ENCODE measurements at regions not wholly inside any gene's neighbourhood (a gene's known extent, or its start where the extent isn't known, plus 50 kb on each side); places are given as distances from the start of the nearest gene placed in this dataset.

DNA sequence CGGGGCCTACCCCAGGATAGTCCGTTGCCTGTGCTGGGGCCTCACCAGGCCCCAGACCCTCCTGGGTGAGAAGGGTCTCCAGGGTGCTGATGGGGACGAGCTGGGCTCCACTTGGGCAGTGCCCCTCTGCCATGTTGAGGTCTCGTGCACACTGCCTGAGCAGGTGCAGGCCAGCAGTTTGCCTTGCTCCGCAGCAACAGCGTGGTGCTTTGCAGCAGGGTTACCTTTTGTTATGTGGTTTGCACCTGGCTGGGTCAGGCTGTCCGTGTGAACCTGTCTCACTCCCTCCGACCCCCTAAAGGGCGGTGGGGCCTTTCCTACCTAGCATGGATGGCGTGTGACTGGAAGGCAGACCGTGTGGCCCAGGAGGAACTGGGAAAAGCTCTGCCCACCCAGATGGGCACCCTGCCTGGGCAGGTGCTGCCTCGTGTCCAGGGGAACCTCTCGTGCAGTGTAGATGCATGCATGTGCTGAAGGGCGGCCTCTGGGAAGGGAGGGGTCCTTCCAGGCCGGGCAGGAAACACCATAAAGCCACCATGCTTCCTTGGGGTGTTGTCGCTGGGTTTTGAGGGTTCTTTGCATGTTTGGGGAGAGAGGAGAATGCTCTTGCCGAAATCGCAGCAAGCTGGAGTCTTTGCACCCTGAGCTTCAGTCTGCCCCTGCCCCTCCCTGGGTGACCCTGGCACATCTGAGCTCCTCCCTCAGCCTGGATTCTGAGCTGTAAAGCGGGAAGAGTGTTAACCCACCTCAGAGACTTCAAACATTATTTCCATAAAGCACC lies 75.4 kb upstream of the PPARA start:
- Histone ChIP-seq H3K9ac (ENCODE audit: low read length in 2 of 2) (peak overlapping the region; percentile 89 to 94), H3K36me3 (ENCODE audit: control insufficient read depth in 2 of 2, insufficient read depth in 2 of 2, low read length in 2 of 2) (no peaks in the 10 kb centered on the region), H3K9me3 (ENCODE audit: control insufficient read depth in 2 of 2, low read length in 2 of 2) (no peaks in the 10 kb centered on the region), H3K27me3 (ENCODE audit: control insufficient read depth in 1 of 2, insufficient read depth in 2 of 2, low read length in 2 of 2) (no peaks in the 10 kb centered on the region), H3K4me3 (ENCODE audit: low read length in 2 of 2) (peak overlapping the region; percentile 97 to 99), H3K4me1 (ENCODE audit: control insufficient read depth, insufficient read depth, low read length) (peaks cover 57% of the 10 kb centered on the region), H3K27ac (ENCODE audit: low read length) (peak overlapping the region; percentile 97)

DNA sequence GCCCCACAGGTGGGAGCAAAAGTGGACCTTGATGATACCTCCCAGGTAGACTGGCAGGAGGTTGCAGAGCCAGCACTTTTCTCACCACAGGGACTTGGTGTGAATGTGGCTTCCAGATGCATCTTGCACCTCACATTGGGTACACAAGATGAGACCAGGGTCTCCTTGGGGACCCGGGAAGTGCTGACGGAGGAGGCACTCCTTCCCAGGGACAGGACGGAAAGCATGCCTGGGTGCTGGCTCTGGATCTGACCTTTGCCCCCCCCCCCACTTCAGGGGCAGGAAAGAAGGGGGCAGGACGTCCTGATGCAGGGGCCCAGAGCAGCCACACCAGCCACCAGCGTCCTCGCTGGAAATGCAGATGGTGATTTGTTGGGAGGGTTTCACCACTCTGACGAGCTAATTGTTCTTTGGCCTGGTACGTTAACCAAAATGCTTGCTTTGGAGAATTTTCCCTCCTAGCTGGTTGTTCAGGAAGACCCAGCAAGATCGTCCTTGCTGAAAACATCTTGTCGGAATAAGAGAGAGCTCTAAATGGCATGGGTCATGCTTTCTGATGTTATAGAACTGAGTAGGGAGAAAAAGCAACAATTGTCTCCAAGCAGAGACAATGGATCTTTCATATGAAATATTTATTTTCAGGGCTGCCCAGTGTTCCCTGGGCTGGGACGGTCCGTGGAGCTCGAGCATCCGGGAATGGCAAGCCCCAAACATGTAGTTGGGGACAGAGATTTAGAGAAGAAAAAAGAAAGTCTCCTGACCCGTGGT lies 74.4 kb upstream of the PPARA start:
- peak overlapping the region; percentile 74 to 88 for H3K9ac ChIP-seq (ENCODE audit: low read length in 2 of 2)
- H3K27ac ChIP-seq (ENCODE audit: low read length): peak overlapping the region; percentile 97
- no peaks in the 10 kb centered on the region for H3K9me3 ChIP-seq (ENCODE audit: control insufficient read depth in 2 of 2, low read length in 2 of 2)
- H3K4me1 ChIP-seq (ENCODE audit: control insufficient read depth, insufficient read depth, low read length): peaks cover 65% of the 10 kb centered on the region
- no peaks in the 10 kb centered on the region for H3K27me3 ChIP-seq (ENCODE audit: control insufficient read depth in 1 of 2, insufficient read depth in 2 of 2, low read length in 2 of 2)
- H3K4me3 ChIP-seq (ENCODE audit: low read length in 2 of 2): peak overlapping the region; percentile 66 to 97
- no peaks in the 10 kb centered on the region for H3K36me3 ChIP-seq (ENCODE audit: control insufficient read depth in 2 of 2, insufficient read depth in 2 of 2, low read length in 2 of 2)

DNA sequence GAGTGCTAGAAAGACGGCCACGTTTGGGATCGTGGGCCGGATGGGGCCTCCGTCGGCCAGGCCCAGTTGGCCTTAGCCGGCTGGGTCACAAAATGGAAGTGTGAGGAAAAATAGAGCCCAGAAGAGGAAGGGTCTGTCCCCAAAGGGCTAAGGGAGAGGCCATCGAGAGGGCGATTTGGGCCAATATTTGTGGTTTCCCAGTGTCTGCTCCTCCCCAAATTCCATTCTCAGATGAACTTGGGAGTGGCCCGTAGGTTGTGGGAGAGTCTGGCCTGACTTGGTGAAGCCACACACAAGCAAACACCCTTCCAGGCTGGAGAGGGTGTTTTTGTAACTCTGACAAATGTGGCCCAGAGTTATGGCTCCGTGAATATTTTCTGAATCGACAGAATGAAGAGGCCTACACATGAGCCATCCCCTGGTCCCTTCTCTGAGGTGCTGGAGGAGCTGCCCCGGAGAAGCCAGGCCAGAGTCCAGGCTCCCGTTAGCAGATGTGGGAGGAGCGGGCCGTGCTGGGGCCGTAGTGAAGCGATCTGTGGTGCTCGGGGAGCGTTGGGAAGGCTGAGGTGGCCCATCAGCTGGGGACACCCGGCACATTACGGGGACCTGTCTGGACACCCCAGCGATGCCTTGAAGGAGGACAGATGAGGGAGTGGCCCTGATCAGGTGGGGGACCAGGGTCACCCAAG lies 73.5 kb upstream of the PPARA start:
- Histone ChIP-seq H3K27ac (ENCODE audit: low read length) (peak overlapping the region; percentile 97), H3K4me3 (ENCODE audit: low read length in 2 of 2) (peak overlapping the region; percentile 66 to 97), H3K9ac (ENCODE audit: low read length in 2 of 2) (peak overlapping the region; percentile 74 to 88), H3K9me3 (ENCODE audit: control insufficient read depth in 2 of 2, low read length in 2 of 2) (no peaks in the 10 kb centered on the region), H3K36me3 (ENCODE audit: control insufficient read depth in 2 of 2, insufficient read depth in 2 of 2, low read length in 2 of 2) (no peaks in the 10 kb centered on the region), H3K4me1 (ENCODE audit: control insufficient read depth, insufficient read depth, low read length) (peaks cover 74% of the 10 kb centered on the region), H3K27me3 (ENCODE audit: control insufficient read depth in 1 of 2, insufficient read depth in 2 of 2, low read length in 2 of 2) (no peaks in the 10 kb centered on the region)

DNA sequence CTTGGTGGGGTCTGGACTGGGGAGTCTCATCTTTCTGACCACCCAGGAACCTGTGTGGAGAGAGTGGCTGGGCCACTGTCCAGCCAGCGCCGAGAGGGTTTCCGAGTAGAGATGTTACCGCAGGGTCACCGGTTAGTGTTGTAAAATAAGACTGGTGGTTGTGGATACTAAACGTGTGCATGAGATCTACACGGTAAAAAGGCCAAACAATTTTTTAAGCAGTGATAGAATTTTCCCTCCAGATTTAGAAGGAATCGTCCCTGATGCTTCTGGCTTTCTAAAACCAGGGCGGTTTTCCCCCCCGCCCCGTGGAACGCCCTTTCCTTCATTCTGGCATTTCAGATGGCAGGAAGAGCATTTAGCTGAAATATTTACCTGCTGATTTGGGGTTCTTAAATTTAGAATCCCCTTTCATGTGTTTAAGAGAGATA lies 72.6 kb upstream of the PPARA start:
- Histone ChIP-seq H3K36me3 (ENCODE audit: control insufficient read depth in 2 of 2, insufficient read depth in 2 of 2, low read length in 2 of 2) (no peaks in the 10 kb centered on the region), H3K9me3 (ENCODE audit: control insufficient read depth in 2 of 2, low read length in 2 of 2) (no peaks in the 10 kb centered on the region), H3K9ac (ENCODE audit: low read length in 2 of 2) (peak overlapping the region; percentile 74 to 88), H3K4me1 (ENCODE audit: control insufficient read depth, insufficient read depth, low read length) (peaks cover 79% of the 10 kb centered on the region), H3K27me3 (ENCODE audit: control insufficient read depth in 1 of 2, insufficient read depth in 2 of 2, low read length in 2 of 2) (no peaks in the 10 kb centered on the region), H3K4me3 (ENCODE audit: low read length in 2 of 2) (peak overlapping the region; percentile 66 to 97), H3K27ac (ENCODE audit: low read length) (peak overlapping the region; percentile 97)

DNA sequence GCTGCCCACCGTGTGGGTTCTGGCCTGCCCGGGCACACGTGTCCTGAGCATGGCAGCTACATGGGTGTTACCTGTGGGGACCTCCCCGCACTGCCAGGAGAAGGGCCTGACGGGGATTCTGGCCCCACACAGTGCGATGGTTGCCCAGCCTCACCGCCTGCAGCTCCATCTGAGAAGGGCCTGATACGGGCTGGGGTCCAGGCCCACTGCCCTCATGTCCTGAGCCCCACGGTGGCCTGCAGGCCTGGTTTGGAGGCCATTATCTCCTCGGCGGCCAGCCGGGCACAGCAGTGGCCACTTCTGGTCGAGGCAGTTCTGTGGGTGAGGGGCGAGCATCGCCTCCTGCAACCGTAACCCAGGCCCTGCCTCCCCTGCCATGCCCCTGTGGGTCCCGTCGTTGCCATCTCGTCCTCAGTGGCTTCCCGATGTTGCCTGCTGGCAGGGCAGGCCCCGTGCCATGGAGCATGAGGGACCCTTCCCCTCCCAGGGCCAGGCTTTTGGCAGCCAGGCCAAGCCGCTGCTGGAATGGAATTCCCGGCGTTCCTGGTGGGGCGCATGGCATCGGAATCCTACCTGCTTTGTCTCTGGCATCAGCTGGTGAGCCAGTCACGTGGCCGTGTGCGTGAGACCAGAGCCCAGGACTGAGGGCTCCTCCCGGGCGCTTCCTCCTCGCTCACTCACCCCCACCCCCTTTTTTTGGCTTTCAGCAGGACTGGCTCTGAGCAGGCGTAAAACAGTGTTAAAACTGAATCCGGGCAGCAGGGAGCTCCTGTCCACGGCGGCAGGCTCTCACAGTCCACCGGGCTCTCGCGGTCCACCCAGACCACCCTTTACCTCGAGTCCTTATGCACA lies 71.9 kb upstream of the PPARA start:
- H3K27me3 ChIP-seq (ENCODE audit: control insufficient read depth in 1 of 2, insufficient read depth in 2 of 2, low read length in 2 of 2): no peaks in the 10 kb centered on the region
- peaks cover 82% of the 10 kb centered on the region for H3K4me1 ChIP-seq (ENCODE audit: control insufficient read depth, insufficient read depth, low read length)
- peak overlapping the region; percentile 97 for H3K27ac ChIP-seq (ENCODE audit: low read length)
- no peaks in the 10 kb centered on the region for H3K36me3 ChIP-seq (ENCODE audit: control insufficient read depth in 2 of 2, insufficient read depth in 2 of 2, low read length in 2 of 2)
- H3K9ac ChIP-seq (ENCODE audit: low read length in 2 of 2): peak overlapping the region; percentile 71 to 72
- no peaks in the 10 kb centered on the region for H3K9me3 ChIP-seq (ENCODE audit: control insufficient read depth in 2 of 2, low read length in 2 of 2)
- peak overlapping the region; percentile 56 to 97 for H3K4me3 ChIP-seq (ENCODE audit: low read length in 2 of 2)

DNA sequence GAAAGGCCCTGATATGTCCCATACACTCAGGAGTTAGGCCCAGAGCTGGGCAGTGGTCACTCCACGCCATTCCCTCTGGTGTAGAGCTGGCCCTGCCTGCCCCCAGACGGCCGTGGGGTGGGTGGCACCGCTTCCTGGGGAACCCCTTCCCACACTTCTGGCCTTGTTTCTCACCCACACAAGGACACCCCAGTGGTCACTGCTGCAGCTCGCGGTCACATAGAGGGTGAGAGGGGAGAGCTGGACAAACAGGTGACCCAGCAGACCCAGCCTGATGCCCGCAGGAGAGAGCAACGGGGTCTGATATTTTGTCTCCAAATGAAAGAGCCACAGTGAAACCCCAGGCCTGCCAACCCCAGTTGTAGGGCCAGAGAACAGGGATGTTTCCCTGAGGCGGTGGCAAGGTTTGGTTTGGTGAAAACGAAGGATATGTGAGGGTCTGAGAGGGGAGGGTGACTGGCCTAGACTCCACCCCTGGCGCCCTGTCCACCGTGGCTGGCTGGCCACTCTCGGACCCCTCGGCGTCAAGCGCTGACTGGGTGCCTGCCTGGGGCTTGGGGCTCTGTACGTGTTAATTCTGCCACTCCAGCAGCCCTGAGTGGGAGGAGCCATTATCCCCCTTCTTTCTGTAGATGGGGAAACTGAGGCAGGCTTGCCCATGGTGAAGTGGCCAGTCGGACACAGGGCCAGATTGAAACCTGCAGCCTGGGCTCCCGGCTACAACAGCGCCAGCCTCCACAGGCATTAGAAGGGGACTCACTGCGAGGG lies 71.0 kb upstream of the PPARA start:
- H3K4me3 ChIP-seq (ENCODE audit: low read length in 2 of 2): peak overlapping the region; percentile 56 to 97
- peak overlapping the region; percentile 71 to 72 for H3K9ac ChIP-seq (ENCODE audit: low read length in 2 of 2)
- peak overlapping the region; percentile 97 for H3K27ac ChIP-seq (ENCODE audit: low read length)
- H3K9me3 ChIP-seq (ENCODE audit: control insufficient read depth in 2 of 2, low read length in 2 of 2): no peaks in the 10 kb centered on the region
- peaks cover 89% of the 10 kb centered on the region for H3K4me1 ChIP-seq (ENCODE audit: control insufficient read depth, insufficient read depth, low read length)
- no peaks in the 10 kb centered on the region for H3K27me3 ChIP-seq (ENCODE audit: control insufficient read depth in 1 of 2, insufficient read depth in 2 of 2, low read length in 2 of 2)
- H3K36me3 ChIP-seq (ENCODE audit: control insufficient read depth in 2 of 2, insufficient read depth in 2 of 2, low read length in 2 of 2): peaks cover 0 to 1% of the 10 kb centered on the region in 2 donors

DNA sequence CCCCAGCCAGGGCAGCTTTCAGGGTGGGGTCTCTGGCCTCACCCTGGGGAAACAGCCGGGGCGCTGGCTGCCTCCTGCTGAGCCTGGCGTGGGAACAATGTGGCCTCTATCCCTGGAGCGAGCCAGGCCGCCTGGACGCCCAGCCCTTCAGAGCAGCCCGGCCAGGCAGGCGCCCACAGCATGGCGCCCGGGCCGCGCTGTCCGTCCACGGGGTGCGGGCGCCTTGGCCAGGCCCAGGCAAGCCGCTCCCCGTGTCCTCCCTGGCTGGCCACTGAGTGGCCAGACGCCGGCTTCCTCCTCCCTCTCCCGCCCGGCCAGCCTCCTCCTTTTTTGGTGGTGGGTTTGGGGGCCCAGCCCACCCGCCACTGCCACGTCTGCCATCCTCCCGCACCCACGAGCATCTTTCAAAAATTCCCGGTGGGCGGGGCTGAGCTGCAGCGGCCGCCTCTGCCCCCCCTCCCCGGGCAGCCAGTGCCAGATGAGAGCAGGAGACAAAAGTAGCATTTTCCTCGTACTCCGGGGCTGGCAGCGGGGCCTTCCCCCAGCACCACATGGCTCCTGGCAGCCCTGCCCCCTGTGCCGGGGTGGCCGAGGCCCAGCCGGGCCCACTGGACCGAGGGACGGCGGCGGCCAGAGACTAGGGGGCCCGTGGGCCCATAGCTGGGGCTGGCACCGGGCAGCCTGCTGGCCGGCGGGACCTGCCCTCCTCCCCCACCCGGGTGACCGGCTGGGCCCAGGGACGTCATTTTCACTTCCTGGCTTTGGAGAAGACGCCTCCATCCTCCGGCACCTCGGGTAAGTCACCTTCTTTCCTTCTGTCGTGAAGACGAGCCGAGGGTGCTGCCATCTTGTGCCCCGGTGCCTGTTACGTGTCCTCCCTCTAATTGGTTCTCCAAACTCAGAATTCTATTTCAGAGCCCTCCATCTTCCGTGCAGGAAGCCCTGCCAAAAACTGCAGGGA lies 70.2 kb upstream of the PPARA start:
- peak overlapping the region; percentile 56 to 97 for H3K4me3 ChIP-seq (ENCODE audit: low read length in 2 of 2)
- peaks cover 2 to 5% of the 10 kb centered on the region in 2 donors for H3K36me3 ChIP-seq (ENCODE audit: control insufficient read depth in 2 of 2, insufficient read depth in 2 of 2, low read length in 2 of 2)
- peak overlapping the region; percentile 97 for H3K27ac ChIP-seq (ENCODE audit: low read length)
- H3K27me3 ChIP-seq (ENCODE audit: control insufficient read depth in 1 of 2, insufficient read depth in 2 of 2, low read length in 2 of 2): no peaks in the 10 kb centered on the region
- peak overlapping the region; percentile 72 to 75 for H3K9ac ChIP-seq (ENCODE audit: low read length in 2 of 2)
- peaks cover 89% of the 10 kb centered on the region for H3K4me1 ChIP-seq (ENCODE audit: control insufficient read depth, insufficient read depth, low read length)
- H3K9me3 ChIP-seq (ENCODE audit: control insufficient read depth in 2 of 2, low read length in 2 of 2): no peaks in the 10 kb centered on the region

DNA sequence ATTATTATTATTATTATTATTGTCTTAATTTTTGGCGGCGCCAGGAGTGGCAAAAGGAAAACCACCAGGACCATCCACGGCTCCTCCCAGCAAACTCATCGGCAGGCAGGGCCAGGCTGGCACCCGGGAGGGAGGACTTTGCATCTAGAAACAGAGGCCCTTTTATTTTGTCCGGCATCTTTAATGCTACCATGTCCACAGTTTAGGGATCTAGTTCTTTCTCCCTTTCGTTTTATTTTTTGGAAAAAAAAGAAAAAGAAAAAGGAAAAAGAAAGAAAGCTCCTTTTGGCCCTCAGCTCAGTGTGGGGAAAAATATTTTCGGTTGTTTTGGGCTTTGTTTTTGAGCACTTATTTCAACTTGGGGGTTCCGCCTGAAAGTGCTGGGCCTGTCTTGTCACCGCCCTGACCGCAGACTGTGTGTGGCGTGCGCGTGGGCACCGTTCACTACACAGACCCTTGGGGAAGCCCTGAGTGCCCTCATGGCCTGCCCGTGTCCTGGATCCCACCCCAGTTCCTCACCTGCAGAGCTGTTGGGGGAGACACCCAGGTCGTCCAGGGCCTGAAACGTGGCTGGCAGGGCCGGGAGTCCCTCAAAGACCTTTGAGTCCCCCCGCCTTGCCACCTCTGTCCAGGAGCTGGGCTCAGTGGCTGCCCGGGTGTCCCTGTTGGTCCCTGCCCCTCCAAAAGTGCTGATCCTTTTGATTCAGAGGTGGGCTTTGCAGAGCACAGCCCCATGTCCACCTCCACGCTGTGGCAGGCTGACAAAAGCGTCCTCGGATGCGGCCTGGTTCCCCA lies 69.1 kb upstream of the PPARA start:
- Histone ChIP-seq H3K4me1 (ENCODE audit: control insufficient read depth, insufficient read depth, low read length) (peaks cover 89% of the 10 kb centered on the region), H3K36me3 (ENCODE audit: control insufficient read depth in 2 of 2, insufficient read depth in 2 of 2, low read length in 2 of 2) (peaks cover 2 to 5% of the 10 kb centered on the region in 2 donors), H3K27ac (ENCODE audit: low read length) (peak overlapping the region; percentile 97), H3K9me3 (ENCODE audit: control insufficient read depth in 2 of 2, low read length in 2 of 2) (no peaks in the 10 kb centered on the region), H3K9ac (ENCODE audit: low read length in 2 of 2) (peak overlapping the region; percentile 68 to 75), H3K27me3 (ENCODE audit: control insufficient read depth in 1 of 2, insufficient read depth in 2 of 2, low read length in 2 of 2) (no peaks in the 10 kb centered on the region), H3K4me3 (ENCODE audit: low read length in 2 of 2) (peak overlapping the region; percentile 49 to 97)

Data from stomach smooth muscle (tissue), 2 donors.